H9 (cell line): ENCODE measurements at regions not wholly inside any gene's neighbourhood (a gene's known extent, or its start where the extent isn't known, plus 50 kb on each side); places are given as distances from the start of the nearest gene placed in this dataset.

ENCODE experiments used
- DNase-seq: peaks from one replicate; pipeline ENCODE4 v3.0.0-alpha.2; 2017
- H2AFZ ChIP-seq: one replicate; pipeline ENCODE4 v1.6.1; 2013; ENCODE audit warnings: mild to moderate bottlenecking, low read length, control low read depth, moderate library complexity
- H2AK5ac ChIP-seq: 2 replicates; pipeline ENCODE4 v1.6.1; 2013; ENCODE audit warnings: low read length, control low read depth, mixed read lengths; ENCODE audit not compliant: insufficient read length
- H2BK120ac ChIP-seq: one replicate; pipeline ENCODE4 v1.6.1; 2013; ENCODE audit warnings: low read depth, mild to moderate bottlenecking, low read length, control low read depth, inconsistent platforms; ENCODE audit not compliant: poor library complexity, severe bottlenecking
- H2BK12ac ChIP-seq: 2 replicates; pipeline ENCODE4 v1.6.1; 2013; ENCODE audit warnings: low read length, control low read depth, mixed read lengths, low read depth; ENCODE audit not compliant: insufficient read length
- H2BK15ac ChIP-seq: 2 replicates; pipeline ENCODE4 v1.6.1; 2013; ENCODE audit warnings: low read depth, low read length, control low read depth
- H2BK20ac ChIP-seq: one replicate; pipeline ENCODE4 v1.6.1; 2013; ENCODE audit warnings: low read depth, mild to moderate bottlenecking, low read length, control low read depth, inconsistent platforms; ENCODE audit not compliant: poor library complexity, severe bottlenecking
- H2BK5ac ChIP-seq: 2 replicates; pipeline ENCODE4 v1.6.1; 2013; ENCODE audit warnings: low read length, control low read depth, mixed read lengths; ENCODE audit not compliant: insufficient read length
- H3K14ac ChIP-seq: 2 replicates; pipeline ENCODE4 v1.6.1; 2013; ENCODE audit warnings: low read length, control low read depth; ENCODE audit not compliant: insufficient read depth
- H3K18ac ChIP-seq: 2 replicates; pipeline ENCODE4 v1.6.1; 2013; ENCODE audit warnings: low read depth, mild to moderate bottlenecking, mixed read lengths, low read length, control low read depth; ENCODE audit not compliant: insufficient read length
- H3K23ac ChIP-seq: 2 replicates; pipeline ENCODE4 v1.6.1; 2013; ENCODE audit warnings: low read length, control low read depth, mixed read lengths, low read depth; ENCODE audit not compliant: insufficient read length
- H3K23me2 ChIP-seq: 2 replicates; pipeline ENCODE4 v1.6.1; 2013; ENCODE audit warnings: low read depth, mild to moderate bottlenecking, mixed read lengths, low read length, control low read depth; ENCODE audit not compliant: insufficient read length, poor library complexity, severe bottlenecking
- H3K27ac ChIP-seq: 2 replicates; pipeline ENCODE4 v1.5.1; 2013; ENCODE audit warnings: low read length, control low read depth, mixed read lengths, low read depth; ENCODE audit not compliant: insufficient read length
- H3K27me3 ChIP-seq: 2 replicates; pipeline ENCODE4 v1.6.1; 2013; ENCODE audit warnings: low read length, control low read depth, inconsistent platforms; ENCODE audit not compliant: insufficient read depth
- H3K4ac ChIP-seq: 2 replicates; pipeline ENCODE4 v1.6.1; 2013; ENCODE audit warnings: low read depth, mild to moderate bottlenecking, control low read depth, inconsistent platforms, low read length, moderate library complexity
- H3K4me1 ChIP-seq: 2 replicates; pipeline ENCODE4 v1.6.1; 2013; ENCODE audit warnings: low read length, control low read depth, inconsistent platforms; ENCODE audit not compliant: insufficient read depth
- H3K4me2 ChIP-seq: 2 replicates; pipeline ENCODE4 v1.6.1; 2013; ENCODE audit warnings: low read length, control low read depth, mixed read lengths; ENCODE audit not compliant: insufficient read length, insufficient read depth
- H3K56ac ChIP-seq: 2 replicates; pipeline ENCODE4 v1.6.1; 2013; ENCODE audit warnings: low read depth, mild to moderate bottlenecking, mixed read lengths, low read length, control low read depth; ENCODE audit not compliant: insufficient read length
- H3K79me1 ChIP-seq: 2 replicates; pipeline ENCODE4 v1.6.1; 2013; ENCODE audit warnings: low read depth, mild to moderate bottlenecking, moderate library complexity, low read length, control low read depth, inconsistent platforms; ENCODE audit not compliant: insufficient read depth, poor library complexity, severe bottlenecking
- H3K79me2 ChIP-seq: 2 replicates; pipeline ENCODE4 v1.6.1; 2013; ENCODE audit warnings: low read length, control low read depth, inconsistent platforms; ENCODE audit not compliant: insufficient read depth
- H3K9ac ChIP-seq: 2 replicates; pipeline ENCODE4 v1.6.1; 2013; ENCODE audit warnings: low read length, control low read depth, mixed read lengths; ENCODE audit not compliant: insufficient read length; ENCODE audit errors: extremely low read depth
- H3K9me3 ChIP-seq: one replicate; pipeline ENCODE4 v1.6.1; 2013; ENCODE audit warnings: low read depth, low read length, inconsistent platforms; ENCODE audit not compliant: control insufficient read depth
- H3T11ph ChIP-seq: one replicate; pipeline ENCODE4 v1.6.1; 2013; ENCODE audit warnings: mild to moderate bottlenecking, low read length, control low read depth, inconsistent platforms
- H4K20me1 ChIP-seq: one replicate; pipeline ENCODE4 v1.6.1; 2013; ENCODE audit not compliant: control insufficient read depth, insufficient read length, insufficient read depth
- H4K5ac ChIP-seq: 2 replicates; pipeline ENCODE4 v1.6.1; 2013; ENCODE audit warnings: low read depth, mild to moderate bottlenecking, mixed read lengths, low read length, control low read depth; ENCODE audit not compliant: insufficient read length
- H4K8ac ChIP-seq: replicated peaks from 2 replicates; pipeline ENCODE4 v1.6.1; 2013; ENCODE audit warnings: low read length, control low read depth, mixed read lengths, low read depth; ENCODE audit not compliant: insufficient read length
- H4K91ac ChIP-seq: 2 replicates; pipeline ENCODE4 v1.6.1; 2013; ENCODE audit warnings: low read depth, mild to moderate bottlenecking, moderate library complexity, mixed read lengths, low read length, control low read depth; ENCODE audit not compliant: insufficient read length
- H3K27ac Mint-ChIP-seq, 3 experiments: 2 replicates in 2 of 3; 3 replicates in 1 of 3; pipeline ENCODE4 v1.8.0; 2020 to 2021; ENCODE audit warnings: mixed read lengths in 3 of 3, mild to moderate bottlenecking in 1 of 3, moderate library complexity in 1 of 3
- H3K27me3 Mint-ChIP-seq: 2 replicates; pipeline ENCODE4 v1.8.0; 2021; ENCODE audit warnings: low read depth, mild to moderate bottlenecking, moderate library complexity, mixed read lengths
- H3K36me3 Mint-ChIP-seq, 3 experiments: 2 replicates in 2 of 3; 3 replicates in 1 of 3; pipeline ENCODE4 v1.8.0; 2020 to 2021; ENCODE audit warnings: low read depth in 3 of 3, mixed read lengths in 3 of 3; ENCODE audit not compliant: insufficient read depth in 1 of 3
- H3K4me1 Mint-ChIP-seq, 2 experiments: 2 replicates each; pipeline ENCODE4 v1.8.0; 2020; ENCODE audit warnings: mixed read lengths in 2 of 2
- H3K4me3 Mint-ChIP-seq, 2 experiments: 2 replicates in 1 of 2; 3 replicates in 1 of 2; pipeline ENCODE4 v1.8.0; 2020 to 2021; ENCODE audit warnings: mild to moderate bottlenecking in 2 of 2, mixed read lengths in 2 of 2, moderate library complexity in 1 of 2
- H3K9me3 Mint-ChIP-seq, 2 experiments: 2 replicates in 1 of 2; 3 replicates in 1 of 2; pipeline ENCODE4 v1.8.0; 2020; ENCODE audit warnings: mild to moderate bottlenecking in 2 of 2, mixed read lengths in 2 of 2, moderate library complexity in 1 of 2
- WGBS: extraction: QIAGEN DNeasy Blood & Tissue Kit; methylation state at CpG from one replicate; pipeline ENCODE4 v1.1.7; 2013; ENCODE audit warnings: missing lambda C conversion rate, low lambda C conversion rate, mixed read lengths; ENCODE audit not compliant: insufficient read length; ENCODE audit errors: extremely low coverage; 5-methylcytosine and 5-hydroxymethylcytosine counted together
- TF ChIP-seq, protein P1 (sequence below): fragments of 200-600 bp; sonication (generic); conservative IDR thresholded peaks from 3 replicates; pipeline ENCODE4 v1.8.0; 2021; ENCODE audit warnings: antibody characterized with exemption, mild to moderate bottlenecking

DNA sequence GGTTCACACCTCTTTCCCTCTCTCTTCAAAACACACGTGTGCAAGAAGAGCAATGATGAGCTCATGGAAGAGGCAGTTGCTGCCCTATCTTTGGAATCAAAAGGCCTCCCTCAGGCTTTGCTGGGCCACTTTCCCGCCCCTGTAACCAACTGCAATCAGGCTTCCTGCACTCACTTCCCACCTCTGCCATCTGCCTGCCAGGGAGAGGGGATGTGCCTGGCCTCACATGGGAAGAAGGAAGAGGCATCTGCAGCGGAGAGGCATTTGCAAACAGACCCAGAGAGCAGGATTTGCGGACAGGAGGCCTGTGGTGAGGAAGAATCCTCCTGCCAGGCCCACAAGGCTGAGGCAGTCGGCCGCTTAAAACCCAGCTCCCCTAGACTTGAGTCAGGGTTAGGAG lies 175.6 kb upstream of the ATP10A start:
- H3K9ac ChIP-seq: no peak overlapping the region
- no peak overlapping the region for H3K27ac Mint-ChIP-seq

More for the DNA sequence above, 175.6 kb upstream of the ATP10A start:
- no CpG with 5 or more reads among the region's 6 CpGs for WGBS
- H3K4me1 ChIP-seq: no peaks in the 10 kb centered on the region
- H4K91ac ChIP-seq: no peak overlapping the region
- H3K79me2 ChIP-seq: no peaks in the 10 kb centered on the region
- H3K23me2 ChIP-seq: no peaks in the 10 kb centered on the region
- no peak overlapping the region for H2BK20ac ChIP-seq
- H2BK5ac ChIP-seq: no peak overlapping the region
- Mint-ChIP-seq H3K4me1 (peaks cover 6 to 12% of the 10 kb centered on the region in 2 experiments), H3K9me3 (peaks cover 0 to 3% of the 10 kb centered on the region in 2 experiments; a peak in 1 of 5 replicates), H3K36me3 (no peaks in the 10 kb centered on the region), H3K27me3 (peaks cover 3% of the 10 kb centered on the region), H3K4me3 (no peak overlapping the region; a peak in 1 of 5 replicates)
- no peak overlapping the region for H2BK120ac ChIP-seq
- no peak overlapping the region for H3K27ac ChIP-seq
- no peak overlapping the region for H2BK15ac ChIP-seq
- H4K5ac ChIP-seq: no peak overlapping the region
- no peak overlapping the region for H3K23ac ChIP-seq
- H3K9me3 ChIP-seq: no peaks in the 10 kb centered on the region
- peak; percentile 65 for DNase-seq
- H3K56ac ChIP-seq: no peak overlapping the region
- H2BK12ac ChIP-seq: no peak overlapping the region
- H3K4ac ChIP-seq: no peak overlapping the region
- H4K8ac ChIP-seq: no peak overlapping the region
- no peaks in the 10 kb centered on the region for H3K79me1 ChIP-seq
- H2AFZ ChIP-seq: no peak overlapping the region
- peaks cover 2% of the 10 kb centered on the region for H4K20me1 ChIP-seq
- H3T11ph ChIP-seq: no peak overlapping the region
- no peak overlapping the region for H3K14ac ChIP-seq
- TF ChIP-seq, protein P1, sequence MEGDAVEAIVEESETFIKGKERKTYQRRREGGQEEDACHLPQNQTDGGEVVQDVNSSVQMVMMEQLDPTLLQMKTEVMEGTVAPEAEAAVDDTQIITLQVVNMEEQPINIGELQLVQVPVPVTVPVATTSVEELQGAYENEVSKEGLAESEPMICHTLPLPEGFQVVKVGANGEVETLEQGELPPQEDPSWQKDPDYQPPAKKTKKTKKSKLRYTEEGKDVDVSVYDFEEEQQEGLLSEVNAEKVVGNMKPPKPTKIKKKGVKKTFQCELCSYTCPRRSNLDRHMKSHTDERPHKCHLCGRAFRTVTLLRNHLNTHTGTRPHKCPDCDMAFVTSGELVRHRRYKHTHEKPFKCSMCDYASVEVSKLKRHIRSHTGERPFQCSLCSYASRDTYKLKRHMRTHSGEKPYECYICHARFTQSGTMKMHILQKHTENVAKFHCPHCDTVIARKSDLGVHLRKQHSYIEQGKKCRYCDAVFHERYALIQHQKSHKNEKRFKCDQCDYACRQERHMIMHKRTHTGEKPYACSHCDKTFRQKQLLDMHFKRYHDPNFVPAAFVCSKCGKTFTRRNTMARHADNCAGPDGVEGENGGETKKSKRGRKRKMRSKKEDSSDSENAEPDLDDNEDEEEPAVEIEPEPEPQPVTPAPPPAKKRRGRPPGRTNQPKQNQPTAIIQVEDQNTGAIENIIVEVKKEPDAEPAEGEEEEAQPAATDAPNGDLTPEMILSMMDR: no peak
- no peak overlapping the region for H3K18ac ChIP-seq
- no peaks in the 10 kb centered on the region for H3K27me3 ChIP-seq
- H3K4me2 ChIP-seq: no peak overlapping the region
- no peak overlapping the region for H2AK5ac ChIP-seq
